ENCODE measurements at regions not wholly inside any gene's neighbourhood (a gene's known extent, or its start where the extent isn't known, plus 50 kb on each side); places are given as distances from the start of the nearest gene placed in this dataset.

DNA sequence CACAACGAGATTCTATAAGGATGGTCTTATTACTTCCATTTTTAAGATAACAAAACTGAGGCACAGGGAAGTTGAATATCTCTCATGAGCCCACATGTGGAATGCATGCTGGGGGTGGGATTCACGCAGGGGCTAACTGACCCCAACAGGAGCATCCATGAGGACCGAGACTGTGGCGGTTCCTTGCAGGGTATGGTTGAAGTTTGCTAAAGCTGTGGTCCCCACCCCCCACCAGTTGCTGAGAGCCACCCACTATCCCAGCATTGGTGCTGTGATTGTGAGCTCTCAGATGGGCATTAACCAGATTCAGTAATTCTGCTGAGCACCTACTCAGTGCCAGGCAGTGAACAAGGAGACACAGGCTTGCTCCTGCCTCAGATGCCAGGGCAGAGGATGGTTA is 116.0 kb upstream of the TEX51 start:
- DNase-seq: no peak
- H3K4me3 Mint-ChIP-seq: no peak overlapping the region
- H3K4me1 Mint-ChIP-seq: peaks cover 0 to under 1% (median 0%) of the 10 kb centered on the region in 3 donors
- Histone ChIP-seq H3K9me3 (ENCODE audit: low read length) (no peaks in the 10 kb centered on the region), H3K36me3 (ENCODE audit: insufficient read depth, low read length) (no peaks in the 10 kb centered on the region), H3K4me1 (ENCODE audit: insufficient read depth, low read length) (no peaks in the 10 kb centered on the region), H3K4me3 (ENCODE audit: low read length) (no peak overlapping the region), H3K27ac (ENCODE audit: low read depth, low read length) (no peak overlapping the region), H3K27me3 (ENCODE audit: insufficient read depth, low read length, poor library complexity, severe bottlenecking) (no peaks in the 10 kb centered on the region)
- H3K36me3 Mint-ChIP-seq: no peaks in the 10 kb centered on the region
- no peaks in the 10 kb centered on the region for H3K9me3 Mint-ChIP-seq
- H3K27ac Mint-ChIP-seq: peak overlapping the region in 1 of 8 donors; percentile 19
- H3K27me3 Mint-ChIP-seq: peaks cover 15 to 30% of the 10 kb centered on the region in 2 donors
- ChIA-PET CTCF (no interaction called here), POLR2A (no interaction called here)

- POLR2A ChIA-PET: no interaction called here
- H3K4me1 Mint-ChIP-seq: no peaks in the 10 kb centered on the region
- no peak overlapping the region for H3K4me3 ChIP-seq (ENCODE audit: low read length)
- H3K27me3 Mint-ChIP-seq: peaks cover 15 to 30% of the 10 kb centered on the region in 2 donors
- no peaks in the 10 kb centered on the region for H3K9me3 ChIP-seq (ENCODE audit: low read length)
- H3K36me3 ChIP-seq (ENCODE audit: insufficient read depth, low read length): no peaks in the 10 kb centered on the region
- H3K4me3 Mint-ChIP-seq: no peak overlapping the region
- CTCF ChIA-PET: no interaction called here
- no peaks in the 10 kb centered on the region for H3K27me3 ChIP-seq (ENCODE audit: insufficient read depth, low read length, poor library complexity, severe bottlenecking)
- no peaks in the 10 kb centered on the region for H3K9me3 Mint-ChIP-seq
- no peaks in the 10 kb centered on the region for H3K4me1 ChIP-seq (ENCODE audit: insufficient read depth, low read length)
- no peaks in the 10 kb centered on the region for H3K36me3 Mint-ChIP-seq
- DNase-seq: no peak
- H3K27ac Mint-ChIP-seq: no peak overlapping the region
- no peak overlapping the region for H3K27ac ChIP-seq (ENCODE audit: low read depth, low read length)
Observed at GRCh38 chr2:126783341-126783740, 115.3 kb upstream of the TEX51 start.

- H3K36me3 ChIP-seq (ENCODE audit: insufficient read depth, low read length): no peaks in the 10 kb centered on the region
- ChIA-PET CTCF (no interaction called here), POLR2A (no interaction called here)
- Mint-ChIP-seq H3K4me1 (no peaks in the 10 kb centered on the region), H3K36me3 (no peaks in the 10 kb centered on the region), H3K9me3 (no peaks in the 10 kb centered on the region), H3K4me3 (no peak overlapping the region), H3K27ac (no peak overlapping the region), H3K27me3 (peaks cover 15 to 30% of the 10 kb centered on the region in 2 donors)
- H3K27me3 ChIP-seq (ENCODE audit: insufficient read depth, low read length, poor library complexity, severe bottlenecking): no peaks in the 10 kb centered on the region
- H3K4me3 ChIP-seq (ENCODE audit: low read length): no peak overlapping the region
- H3K9me3 ChIP-seq (ENCODE audit: low read length): no peaks in the 10 kb centered on the region
- no peaks in the 10 kb centered on the region for H3K4me1 ChIP-seq (ENCODE audit: insufficient read depth, low read length)
- no peak overlapping the region for H3K27ac ChIP-seq (ENCODE audit: low read depth, low read length)
- no peak for DNase-seq
Observed at GRCh38 chr2:126784045-126784444, 114.6 kb upstream of the TEX51 start.

DNA sequence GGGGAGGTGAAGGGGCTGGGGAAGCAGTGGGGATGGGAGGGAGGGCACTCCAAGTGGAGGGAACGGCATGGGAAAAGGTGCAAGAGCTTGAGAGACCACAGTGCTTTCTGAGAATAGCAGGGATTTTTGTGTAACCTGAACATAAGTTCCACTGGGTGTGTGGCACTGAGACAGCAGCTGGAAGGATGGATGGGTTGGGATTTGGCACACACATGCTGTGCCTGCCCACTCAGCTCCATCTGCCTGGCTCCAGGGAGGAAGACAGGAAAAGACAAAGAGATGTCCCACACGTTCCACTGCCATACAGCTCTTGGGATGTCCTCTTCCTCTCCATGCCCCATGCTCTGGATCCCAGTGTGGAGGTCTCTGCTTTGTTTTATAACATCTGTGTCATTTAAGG is 114.1 kb upstream of the TEX51 start:
- no peak overlapping the region for H3K27ac Mint-ChIP-seq
- H3K9me3 ChIP-seq (ENCODE audit: low read length): no peaks in the 10 kb centered on the region
- ChIA-PET CTCF (no interaction called here), POLR2A (no interaction called here)
- no peak overlapping the region for H3K4me3 Mint-ChIP-seq
- H3K4me3 ChIP-seq (ENCODE audit: low read length): no peak overlapping the region
- H3K27ac ChIP-seq (ENCODE audit: low read depth, low read length): no peak overlapping the region
- H3K27me3 ChIP-seq (ENCODE audit: insufficient read depth, low read length, poor library complexity, severe bottlenecking): no peaks in the 10 kb centered on the region
- no peaks in the 10 kb centered on the region for H3K9me3 Mint-ChIP-seq
- DNase-seq: no peak
- H3K36me3 ChIP-seq (ENCODE audit: insufficient read depth, low read length): no peaks in the 10 kb centered on the region
- H3K4me1 Mint-ChIP-seq: no peaks in the 10 kb centered on the region
- no peaks in the 10 kb centered on the region for H3K4me1 ChIP-seq (ENCODE audit: insufficient read depth, low read length)
- no peaks in the 10 kb centered on the region for H3K36me3 Mint-ChIP-seq
- peaks cover 15 to 29% of the 10 kb centered on the region in 2 donors for H3K27me3 Mint-ChIP-seq

GRCh38 chr2:126785236-126785635 is 113.5 kb upstream of the TEX51 start:
- H3K9me3 ChIP-seq (ENCODE audit: low read length): no peaks in the 10 kb centered on the region
- no peak overlapping the region for H3K27ac ChIP-seq (ENCODE audit: low read depth, low read length)
- ChIA-PET POLR2A (no interaction called here), CTCF (no interaction called here)
- H3K9me3 Mint-ChIP-seq: no peaks in the 10 kb centered on the region
- DNase-seq: no peak
- H3K27ac Mint-ChIP-seq: no peak overlapping the region
- no peak overlapping the region for H3K4me3 ChIP-seq (ENCODE audit: low read length)
- no peak overlapping the region for H3K4me3 Mint-ChIP-seq
- H3K27me3 Mint-ChIP-seq: peaks cover 13 to 27% of the 10 kb centered on the region in 2 donors
- no peaks in the 10 kb centered on the region for H3K27me3 ChIP-seq (ENCODE audit: insufficient read depth, low read length, poor library complexity, severe bottlenecking)
- no peaks in the 10 kb centered on the region for H3K36me3 ChIP-seq (ENCODE audit: insufficient read depth, low read length)
- no peaks in the 10 kb centered on the region for H3K36me3 Mint-ChIP-seq
- H3K4me1 ChIP-seq (ENCODE audit: insufficient read depth, low read length): no peaks in the 10 kb centered on the region
- H3K4me1 Mint-ChIP-seq: no peaks in the 10 kb centered on the region

DNA sequence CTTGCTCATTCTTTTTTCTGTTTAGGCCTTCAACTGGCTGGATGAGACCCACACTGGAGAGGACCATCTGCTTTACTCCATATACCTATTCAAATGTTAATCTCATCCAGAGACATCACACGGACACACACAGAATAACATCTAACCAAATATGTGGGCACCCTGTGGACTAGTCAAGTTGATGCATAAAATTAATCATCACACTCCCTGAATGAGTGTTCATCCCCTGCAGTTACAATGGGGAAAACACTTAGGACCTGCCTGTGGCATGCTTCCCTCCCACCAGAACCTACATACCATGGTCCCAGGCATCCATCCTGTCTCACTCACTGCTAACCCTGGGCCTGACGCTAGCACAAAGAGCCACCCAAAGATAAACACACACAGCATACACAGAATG is 112.8 kb upstream of the TEX51 start:
- Histone ChIP-seq H3K36me3 (ENCODE audit: insufficient read depth, low read length) (no peaks in the 10 kb centered on the region), H3K4me3 (ENCODE audit: low read length) (no peak overlapping the region), H3K27me3 (ENCODE audit: insufficient read depth, low read length, poor library complexity, severe bottlenecking) (no peaks in the 10 kb centered on the region), H3K9me3 (ENCODE audit: low read length) (no peaks in the 10 kb centered on the region), H3K4me1 (ENCODE audit: insufficient read depth, low read length) (no peaks in the 10 kb centered on the region), H3K27ac (ENCODE audit: low read depth, low read length) (no peak overlapping the region)
- ChIA-PET POLR2A (no interaction called here), CTCF (no interaction called here)
- Mint-ChIP-seq H3K4me1 (no peaks in the 10 kb centered on the region), H3K27ac (peak overlapping the region in 1 of 8 donors; percentile 30), H3K9me3 (no peaks in the 10 kb centered on the region), H3K36me3 (no peaks in the 10 kb centered on the region), H3K27me3 (peaks cover 12 to 23% of the 10 kb centered on the region in 2 donors), H3K4me3 (no peak overlapping the region)
- DNase-seq: no peak

DNA sequence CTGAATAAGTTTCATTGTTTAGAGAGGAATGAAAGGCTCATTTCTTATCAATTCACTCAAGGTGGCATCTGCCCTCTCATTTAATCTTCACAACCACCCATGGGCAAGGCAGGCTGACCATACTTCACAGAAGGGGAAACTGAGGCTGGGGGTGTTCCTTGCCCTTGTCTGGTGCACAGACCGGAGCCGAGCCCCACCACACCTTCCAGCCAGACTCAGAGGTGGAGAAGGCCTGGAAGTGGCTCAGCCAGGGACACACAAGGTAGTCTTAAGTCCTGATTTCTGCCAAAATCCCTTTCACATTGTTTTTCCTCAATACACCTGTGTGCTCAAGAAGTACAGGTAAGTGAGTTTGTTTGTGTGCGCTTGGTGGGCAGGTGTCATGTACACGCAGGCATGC is 111.9 kb upstream of the TEX51 start:
- Histone ChIP-seq H3K9me3 (ENCODE audit: low read length) (no peaks in the 10 kb centered on the region), H3K27ac (ENCODE audit: low read depth, low read length) (no peak overlapping the region), H3K4me1 (ENCODE audit: insufficient read depth, low read length) (no peaks in the 10 kb centered on the region), H3K4me3 (ENCODE audit: low read length) (no peak overlapping the region), H3K36me3 (ENCODE audit: insufficient read depth, low read length) (no peaks in the 10 kb centered on the region), H3K27me3 (ENCODE audit: insufficient read depth, low read length, poor library complexity, severe bottlenecking) (no peaks in the 10 kb centered on the region)
- no peaks in the 10 kb centered on the region for H3K9me3 Mint-ChIP-seq
- H3K36me3 Mint-ChIP-seq: no peaks in the 10 kb centered on the region
- H3K4me1 Mint-ChIP-seq: no peaks in the 10 kb centered on the region
- H3K4me3 Mint-ChIP-seq: no peak overlapping the region
- peaks cover 12 to 29% of the 10 kb centered on the region in 2 donors for H3K27me3 Mint-ChIP-seq
- no peak overlapping the region for H3K27ac Mint-ChIP-seq
- POLR2A ChIA-PET: no interaction called here
- CTCF ChIA-PET: no interaction called here
- no peak for DNase-seq

GRCh38 chr2:126787289-126787688 is 111.4 kb upstream of the TEX51 start:
- H3K4me3 Mint-ChIP-seq: no peak overlapping the region
- peaks cover 9 to 25% of the 10 kb centered on the region in 2 donors for H3K27me3 Mint-ChIP-seq

DNA sequence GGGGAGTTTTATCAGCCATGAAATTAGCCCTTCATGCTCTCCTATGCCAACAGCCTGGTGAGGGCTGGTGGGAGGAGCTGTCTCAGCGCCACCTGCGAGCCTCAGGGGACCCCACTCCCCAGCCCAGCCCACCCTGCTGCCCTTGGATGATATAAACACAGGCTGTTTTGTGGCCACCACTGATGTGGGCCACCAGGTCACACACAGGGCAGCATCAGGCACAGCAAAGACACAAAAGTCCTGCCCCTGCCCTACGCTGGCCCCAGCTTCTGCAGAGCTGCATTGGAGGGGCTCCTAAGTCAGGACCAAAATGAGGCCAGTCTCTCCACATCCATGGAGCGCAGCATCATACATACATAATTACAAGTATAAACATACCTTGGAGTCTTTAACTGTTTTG is 110.6 kb upstream of the TEX51 start:
- CTCF ChIA-PET: no interaction called here
- H3K4me1 ChIP-seq (ENCODE audit: insufficient read depth, low read length): no peaks in the 10 kb centered on the region
- Mint-ChIP-seq H3K27ac (peak overlapping the region in 2 of 8 donors; percentile 48 to 60), H3K36me3 (no peaks in the 10 kb centered on the region), H3K4me1 (no peaks in the 10 kb centered on the region), H3K9me3 (no peaks in the 10 kb centered on the region), H3K27me3 (peaks cover 3 to 26% of the 10 kb centered on the region in 2 donors), H3K4me3 (no peak overlapping the region)
- H3K36me3 ChIP-seq (ENCODE audit: insufficient read depth, low read length): no peaks in the 10 kb centered on the region
- H3K9me3 ChIP-seq (ENCODE audit: low read length): no peaks in the 10 kb centered on the region
- POLR2A ChIA-PET: no interaction called here
- no peak overlapping the region for H3K27ac ChIP-seq (ENCODE audit: low read depth, low read length)
- no peak for DNase-seq
- no peaks in the 10 kb centered on the region for H3K27me3 ChIP-seq (ENCODE audit: insufficient read depth, low read length, poor library complexity, severe bottlenecking)
- no peak overlapping the region for H3K4me3 ChIP-seq (ENCODE audit: low read length)

More at GRCh38 chr2:126787289-126787688, 111.4 kb upstream of the TEX51 start:
- H3K9me3 Mint-ChIP-seq: no peaks in the 10 kb centered on the region
- no peak for DNase-seq
- no peaks in the 10 kb centered on the region for H3K4me1 Mint-ChIP-seq
- Histone ChIP-seq H3K36me3 (ENCODE audit: insufficient read depth, low read length) (no peaks in the 10 kb centered on the region), H3K4me3 (ENCODE audit: low read length) (no peak overlapping the region), H3K27me3 (ENCODE audit: insufficient read depth, low read length, poor library complexity, severe bottlenecking) (no peaks in the 10 kb centered on the region), H3K9me3 (ENCODE audit: low read length) (no peaks in the 10 kb centered on the region), H3K27ac (ENCODE audit: low read depth, low read length) (no peak overlapping the region), H3K4me1 (ENCODE audit: insufficient read depth, low read length) (no peaks in the 10 kb centered on the region)
- no peaks in the 10 kb centered on the region for H3K36me3 Mint-ChIP-seq
- H3K27ac Mint-ChIP-seq: no peak overlapping the region
- ChIA-PET POLR2A (no interaction called here), CTCF (no interaction called here)

Data from CD8-positive, alpha-beta memory T cell (primary cell).